NCI-H1417 (cell line): ENCODE measurements at regions not wholly inside any gene's neighbourhood (a gene's known extent, or its start where the extent isn't known, plus 50 kb on each side); places are given as distances from the start of the nearest gene placed in this dataset.
"Not testable (repeated sequence)": the region's sequence is repeated elsewhere in the genome, so short reads cannot be mapped to it uniquely, and the experiment has no call there.

Experiments used
- DNase-seq, 3 experiments: peaks; one replicate each; lab custom pipeline; 2025; lab: John Stamatoyannopoulos, UW

- no peak for DNase-seq
Observed at GRCh38 chr9:2243666-2244555, 228.8 kb downstream of the SMARCA2 start.

- DNase-seq = no peak
Observed at GRCh38 chr9:2247340-2247739, 232.2 kb downstream of the SMARCA2 start.

GRCh38 chr9:2248768-2249265, 233.7 kb downstream of the SMARCA2 start:
- no peak for DNase-seq

- DNase-seq = peak in 1 of 3 experiments; percentile 50
Observed at GRCh38 chr9:2253636-2254580, 238.8 kb downstream of the SMARCA2 start.

GRCh38 chr9:2255128-2255527, 240.0 kb downstream of the SMARCA2 start:
- DNase-seq = no peak

GRCh38 chr9:2257248-2257929, 242.2 kb downstream of the SMARCA2 start:
- DNase-seq = peak; percentile 29 to 81 (median 67)

- DNase-seq = peak in 1 of 3 experiments; percentile 36
Observed at GRCh38 chr9:2260417-2261306, 245.5 kb downstream of the SMARCA2 start.

GRCh38 chr9:2261421-2262103, 246.4 kb downstream of the SMARCA2 start:
- DNase-seq = no peak

GRCh38 chr9:2262386-2263071, 247.4 kb downstream of the SMARCA2 start:
- DNase-seq = no peak

- no peak for DNase-seq
Observed at GRCh38 chr9:2263111-2263510, 248.0 kb downstream of the SMARCA2 start.

- DNase-seq = no peak
Observed at GRCh38 chr9:2263665-2264064, 248.5 kb downstream of the SMARCA2 start.

- no peak for DNase-seq
Observed at GRCh38 chr9:2264081-2264480, 248.9 kb downstream of the SMARCA2 start.

GRCh38 chr9:2267181-2267745, 252.1 kb downstream of the SMARCA2 start:
- peak in 2 of 3 experiments; percentile 12 to 84 for DNase-seq

- no peak for DNase-seq
Observed at GRCh38 chr9:2269778-2270177, 254.6 kb downstream of the SMARCA2 start.

GRCh38 chr9:2270565-2270964, 255.4 kb downstream of the SMARCA2 start:
- DNase-seq = no peak

- DNase-seq = no peak
Observed at GRCh38 chr9:2271426-2271825, 256.3 kb downstream of the SMARCA2 start.

- no peak for DNase-seq
Observed at GRCh38 chr9:2274762-2275161, 259.6 kb downstream of the SMARCA2 start.

GRCh38 chr9:2276296-2276695, 261.1 kb downstream of the SMARCA2 start:
- DNase-seq = no peak

GRCh38 chr9:2277133-2277532, 262.0 kb downstream of the SMARCA2 start:
- not testable (repeated sequence) for DNase-seq
